COLO668 (cell line): ENCODE measurements at regions not wholly inside any gene's neighbourhood (a gene's known extent, or its start where the extent isn't known, plus 50 kb on each side); places are given as distances from the start of the nearest gene placed in this dataset.

ENCODE experiments used
- DNase-seq: peaks from one replicate; lab custom pipeline; 2025; ENCODE audit not compliant: unreplicated experiment; lab: John Stamatoyannopoulos, UW

GRCh38 chr3:107268469-107268868 lies 108.8 kb upstream of the CCDC54 start:
- DNase-seq, result no peak

DNA sequence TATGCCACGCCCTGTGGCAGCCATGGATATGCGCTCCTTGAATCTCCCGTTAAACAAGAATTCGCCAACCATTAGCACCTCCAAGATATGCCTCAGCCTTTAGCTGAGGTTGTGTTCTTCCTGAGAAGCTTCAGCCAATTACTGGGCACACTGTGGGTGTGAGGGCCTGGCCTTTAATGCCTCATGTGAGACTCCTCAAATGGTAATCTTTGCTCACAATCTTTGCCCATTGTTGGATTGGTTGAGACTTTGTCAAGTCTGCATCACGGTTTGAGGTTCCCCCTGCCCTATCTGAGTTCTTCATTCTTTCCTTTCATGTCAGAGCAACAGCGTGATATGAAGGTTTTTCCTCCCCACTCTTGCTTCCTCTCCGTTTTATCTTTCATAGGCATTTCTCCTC lies 108.1 kb upstream of the CCDC54 start:
- DNase-seq, result no peak

GRCh38 chr3:107271787-107272387 lies 105.4 kb upstream of the CCDC54 start:
- no peak for DNase-seq

GRCh38 chr3:107272471-107272870 lies 104.8 kb upstream of the CCDC54 start:
- no peak for DNase-seq

GRCh38 chr3:107272885-107273284 lies 104.4 kb upstream of the CCDC54 start:
- DNase-seq, result no peak

GRCh38 chr3:107273771-107274170 lies 103.5 kb upstream of the CCDC54 start:
- no peak for DNase-seq

GRCh38 chr3:107275511-107275910 lies 101.7 kb upstream of the CCDC54 start:
- no peak for DNase-seq

DNA sequence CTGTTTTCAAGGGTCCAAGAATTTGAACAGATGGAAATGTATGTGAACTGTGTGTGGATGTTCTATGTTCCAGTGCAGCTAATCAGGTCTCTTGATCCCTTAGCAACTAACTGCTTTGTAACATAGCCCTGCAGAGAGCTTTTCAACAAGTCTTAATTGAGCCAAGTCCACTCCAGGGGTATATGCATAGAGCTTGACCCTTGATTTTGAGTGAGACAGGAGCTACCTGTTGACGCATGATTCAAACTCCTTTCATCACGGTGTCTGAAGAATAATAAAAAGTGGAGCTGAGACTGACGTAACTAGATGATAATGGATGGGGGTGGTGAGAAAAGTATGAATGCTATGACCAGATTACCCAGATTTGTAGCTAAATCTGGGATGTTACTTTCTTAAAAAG lies 93.3 kb upstream of the CCDC54 start:
- DNase-seq, result no peak

- DNase-seq, result no peak
Observed at GRCh38 chr3:107284612-107285011, 92.6 kb upstream of the CCDC54 start.

DNA sequence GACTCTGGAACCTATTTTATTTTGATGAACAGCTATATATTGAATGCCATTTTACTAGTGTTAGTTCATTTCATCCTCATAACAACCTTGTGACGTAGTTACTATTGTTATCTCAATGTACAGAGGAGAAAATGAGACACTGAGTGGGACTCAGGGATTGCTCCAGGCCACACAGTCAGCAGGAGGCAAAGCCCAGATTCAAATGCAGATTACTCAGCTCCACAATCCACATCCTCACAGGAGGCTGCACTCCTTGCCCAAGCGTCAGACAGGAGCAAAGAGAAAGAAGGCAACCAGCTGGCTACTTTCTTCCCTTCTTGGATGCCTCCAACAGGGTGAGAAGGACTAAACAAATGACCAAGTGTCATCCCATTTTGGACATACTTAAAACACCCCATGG lies 92.0 kb upstream of the CCDC54 start:
- DNase-seq, result no peak

GRCh38 chr3:107289354-107289753 lies 87.9 kb upstream of the CCDC54 start:
- no peak for DNase-seq

GRCh38 chr3:107294117-107294516 lies 83.1 kb upstream of the CCDC54 start:
- DNase-seq, result no peak

DNA sequence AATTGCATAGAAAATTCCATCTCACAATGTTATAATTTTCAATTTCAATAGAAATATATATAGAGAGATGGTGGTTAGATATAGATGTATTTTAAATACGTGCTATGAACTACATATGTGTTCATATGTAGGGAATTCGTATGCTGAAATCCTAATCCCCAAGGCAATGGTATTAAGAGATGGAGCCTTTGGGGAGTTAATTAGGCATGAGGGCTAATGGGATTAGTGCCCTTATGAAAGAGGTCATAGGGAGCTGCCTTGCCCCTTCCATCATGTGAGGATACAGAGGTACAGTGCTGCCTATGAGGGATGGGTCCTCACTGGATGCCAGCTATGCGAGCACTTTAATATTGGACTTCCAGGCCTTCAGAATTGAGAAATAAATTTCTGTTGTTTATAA lies 79.6 kb upstream of the CCDC54 start:
- DNase-seq, result no peak

DNA sequence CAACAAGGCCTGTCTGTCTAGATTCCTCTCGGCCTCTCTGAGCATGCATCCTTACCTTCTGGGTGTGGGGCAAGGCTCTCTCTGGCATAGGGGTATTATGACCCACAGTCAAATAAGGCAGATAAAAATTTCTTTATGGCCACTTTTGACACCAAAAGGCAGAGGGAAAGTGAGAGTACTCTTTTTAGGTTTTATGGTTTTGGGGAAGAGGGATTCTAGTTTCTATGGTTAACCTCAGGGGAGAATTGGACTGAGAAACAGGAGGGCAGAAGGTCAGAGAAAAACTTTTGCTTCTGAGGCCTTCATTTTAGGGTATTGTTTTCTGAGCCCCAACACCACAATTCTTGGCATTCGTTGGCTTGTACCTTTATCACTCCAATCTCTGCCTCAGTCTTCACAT lies 70.0 kb upstream of the CCDC54 start:
- DNase-seq, result no peak

DNA sequence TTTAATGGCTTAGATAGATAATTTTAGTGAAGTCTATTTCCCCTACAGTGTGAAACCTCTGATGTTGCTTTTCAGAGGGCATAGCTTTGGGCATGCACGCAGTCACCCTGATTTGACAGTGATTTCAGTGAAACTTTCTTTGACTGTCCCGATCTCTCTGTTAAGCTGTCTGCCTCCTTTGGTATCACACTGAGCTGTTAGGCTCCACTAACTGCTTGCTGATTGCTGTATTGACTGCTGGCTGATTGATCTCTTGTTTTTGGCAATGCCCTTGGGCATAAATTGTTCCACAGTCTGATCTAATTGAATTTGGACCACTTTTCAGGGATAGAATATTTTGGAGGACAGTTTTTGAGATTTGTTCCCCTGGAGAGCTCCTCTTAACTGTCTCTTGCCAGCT lies 68.5 kb upstream of the CCDC54 start:
- DNase-seq, result no peak

GRCh38 chr3:107309312-107309711 lies 67.9 kb upstream of the CCDC54 start:
- no peak for DNase-seq

GRCh38 chr3:107313711-107314110 lies 63.5 kb upstream of the CCDC54 start:
- DNase-seq, result no peak

GRCh38 chr3:107315141-107315540 lies 62.1 kb upstream of the CCDC54 start:
- no peak for DNase-seq

- DNase-seq, result no peak
Observed at GRCh38 chr3:107323723-107324122, 53.5 kb upstream of the CCDC54 start.

GRCh38 chr3:107325446-107325845 lies 51.8 kb upstream of the CCDC54 start:
- no peak for DNase-seq
